RCC 7860 (cell line): ENCODE measurements at regions not wholly inside any gene's neighbourhood (a gene's known extent, or its start where the extent isn't known, plus 50 kb on each side); places are given as distances from the start of the nearest gene placed in this dataset.

Source experiments
- DNase-seq: peaks from one replicate; pipeline ENCODE4 v3.0.0-alpha.2; 2015; ENCODE audit warnings: low spot score
- FAIRE-seq: peaks from 2 replicates; lab custom pipeline; 2012; peaks lifted over from hg19 to GRCh38; lab: Jason Lieb, UNC

GRCh38 chr10:78712147-78712546 lies 356.6 kb upstream of the ZMIZ1 start:
- FAIRE-seq (no peak), DNase-seq (no peak)

- DNase-seq = no peak
Measured at GRCh38 chr10:78713659-78714058, 355.1 kb upstream of the ZMIZ1 start.

DNA sequence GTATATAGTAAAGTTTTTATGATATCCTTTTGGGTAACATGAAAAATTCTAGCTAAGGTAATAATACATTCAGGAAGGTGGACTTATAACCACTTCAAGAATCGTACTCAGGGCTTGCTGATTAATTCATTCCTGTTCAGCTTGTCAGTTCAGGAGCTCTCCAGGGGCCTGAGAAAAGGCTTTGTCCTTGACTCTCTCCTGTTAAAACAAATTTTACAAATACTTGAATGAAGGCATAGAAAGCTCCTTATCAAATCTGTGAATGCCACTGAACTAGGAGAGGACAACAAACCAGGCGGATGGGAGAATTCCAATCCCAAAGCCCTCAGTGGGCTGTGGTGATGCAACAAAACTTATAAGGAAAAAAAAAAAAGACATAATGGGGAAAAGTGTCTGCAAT lies 354.5 kb upstream of the ZMIZ1 start:
- FAIRE-seq (no peak), DNase-seq (no peak)

More at GRCh38 chr10:78713659-78714058, 355.1 kb upstream of the ZMIZ1 start:
- no peak for FAIRE-seq

DNA sequence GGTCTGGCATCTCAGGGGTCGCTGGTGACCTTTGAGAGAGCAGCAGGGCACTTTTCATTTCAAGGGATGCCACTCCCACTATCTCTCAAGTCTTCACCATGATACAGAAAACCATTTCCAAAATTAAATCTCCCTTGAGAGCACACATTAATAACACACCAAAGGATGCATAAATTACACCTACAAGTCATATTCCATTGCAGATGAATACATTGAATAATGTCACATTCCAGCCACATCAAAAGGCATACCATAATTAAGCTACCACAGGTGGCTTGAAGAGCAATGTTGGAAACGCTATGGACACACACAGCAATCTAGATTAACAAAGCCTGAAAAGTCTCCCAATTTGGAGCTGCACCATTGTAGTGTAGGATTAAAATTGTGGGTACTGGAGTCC lies 353.3 kb upstream of the ZMIZ1 start:
- DNase-seq (no peak), FAIRE-seq (no peak)

- DNase-seq (no peak), FAIRE-seq (no peak)
Measured at GRCh38 chr10:78716043-78716660, 352.6 kb upstream of the ZMIZ1 start.

DNA sequence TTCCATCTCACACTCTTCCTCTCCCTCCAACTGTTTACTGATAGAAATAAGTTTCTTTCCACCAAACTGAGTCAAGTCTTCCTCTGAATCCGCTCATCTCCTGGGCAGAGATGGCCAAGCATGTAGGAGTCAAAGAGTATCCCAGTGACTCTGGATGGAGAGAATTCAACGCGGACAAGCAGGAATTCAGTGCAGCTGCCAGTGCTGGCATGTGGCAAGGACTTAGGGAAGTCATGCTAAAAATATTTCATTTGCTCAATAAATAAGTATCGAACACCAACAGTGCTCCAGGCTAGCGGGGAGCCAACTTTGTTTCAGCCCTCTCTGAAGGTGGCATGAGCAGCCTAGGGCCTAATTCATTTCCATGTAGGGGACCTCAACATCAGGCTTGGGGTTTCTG lies 351.6 kb upstream of the ZMIZ1 start:
- DNase-seq (no peak), FAIRE-seq (no peak)

DNA sequence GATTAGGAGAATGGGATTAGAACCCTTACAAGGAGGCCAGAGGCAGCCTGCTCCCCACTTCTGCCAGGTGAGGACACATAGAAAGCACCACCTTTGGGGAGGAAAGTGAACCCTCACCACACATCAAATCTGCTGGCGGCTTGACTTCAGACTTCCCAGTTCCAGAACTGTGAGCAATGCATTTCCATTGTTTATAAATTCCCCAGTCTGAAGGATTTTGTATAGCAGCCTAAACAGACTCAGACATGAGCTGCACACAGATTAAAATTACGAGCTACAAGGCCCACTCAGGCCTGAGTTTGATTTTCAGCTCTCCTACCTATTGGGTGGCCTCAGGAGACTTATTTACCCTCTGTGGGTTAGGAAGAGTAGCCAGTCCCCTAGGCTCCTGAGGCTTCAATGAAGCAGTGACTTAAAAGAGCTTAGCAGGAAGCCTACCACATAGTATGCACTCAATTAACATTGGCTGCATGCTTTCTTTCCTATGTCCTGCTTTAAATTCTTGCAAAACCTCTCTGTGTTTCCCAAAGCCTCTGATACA lies 350.7 kb upstream of the ZMIZ1 start:
- DNase-seq = no peak
- FAIRE-seq = no peak

DNA sequence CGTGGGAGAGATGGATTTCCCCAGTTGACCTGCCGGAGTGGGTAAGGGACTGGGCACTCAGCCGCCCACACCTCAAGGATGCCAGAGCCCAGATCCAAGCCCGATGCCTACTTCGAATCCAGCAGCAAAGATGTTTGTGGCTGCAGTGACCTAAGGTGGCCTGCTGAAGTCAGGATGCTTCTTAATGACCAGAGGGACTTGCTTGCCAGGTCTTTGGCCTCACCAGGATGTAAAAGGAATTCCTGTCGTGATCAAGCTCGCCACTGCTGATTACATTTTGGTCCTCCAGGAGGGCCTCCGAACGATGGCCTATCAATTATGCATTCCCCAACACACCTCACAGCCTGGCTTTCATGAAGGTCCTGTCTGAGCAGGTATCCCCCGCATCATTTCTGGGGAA lies 349.5 kb upstream of the ZMIZ1 start:
- no peak for DNase-seq
- FAIRE-seq = no peak

DNA sequence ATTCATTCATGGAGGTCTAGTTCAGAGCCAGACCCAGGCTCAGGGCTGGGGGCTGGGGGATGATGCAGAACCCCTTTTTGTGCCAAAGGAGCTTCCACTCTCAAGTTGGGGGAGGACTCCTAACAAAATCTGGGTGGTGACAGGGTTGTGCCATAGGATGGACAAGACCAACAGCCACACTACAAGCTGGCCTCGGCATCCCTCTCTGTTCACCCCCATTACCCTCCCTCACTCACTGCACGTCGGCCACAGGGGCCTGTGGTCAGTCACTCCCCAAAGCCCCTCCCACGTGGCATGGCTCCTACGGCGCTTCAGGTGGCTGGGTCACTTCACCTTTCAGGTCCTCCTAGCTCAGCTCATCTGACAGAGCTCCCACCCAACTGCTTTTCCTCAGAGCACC lies 348.7 kb upstream of the ZMIZ1 start:
- FAIRE-seq (no peak), DNase-seq (no peak)

- no peak for FAIRE-seq
- no peak for DNase-seq
Measured at GRCh38 chr10:78721231-78721630, 347.5 kb upstream of the ZMIZ1 start.

DNA sequence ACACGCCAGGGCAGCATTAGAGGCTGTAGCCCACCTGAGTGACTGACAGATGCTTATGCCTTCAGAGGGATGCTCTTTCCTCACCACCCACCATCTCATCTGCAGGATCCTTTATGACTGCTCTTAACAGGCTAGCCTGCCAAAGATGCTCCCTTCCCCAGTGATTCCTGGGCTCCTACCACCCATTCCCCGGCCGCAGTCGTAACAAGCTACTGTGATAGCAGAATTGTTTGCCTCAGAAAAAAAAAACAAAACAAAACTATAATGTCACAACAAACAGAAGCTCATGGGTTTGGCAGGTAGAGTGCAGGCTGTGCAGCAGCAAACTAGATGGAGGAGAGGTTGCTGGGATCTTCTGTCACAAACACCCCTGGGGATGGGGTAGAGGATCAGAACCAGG lies 343.9 kb upstream of the ZMIZ1 start:
- DNase-seq = no peak
- no peak for FAIRE-seq

DNA sequence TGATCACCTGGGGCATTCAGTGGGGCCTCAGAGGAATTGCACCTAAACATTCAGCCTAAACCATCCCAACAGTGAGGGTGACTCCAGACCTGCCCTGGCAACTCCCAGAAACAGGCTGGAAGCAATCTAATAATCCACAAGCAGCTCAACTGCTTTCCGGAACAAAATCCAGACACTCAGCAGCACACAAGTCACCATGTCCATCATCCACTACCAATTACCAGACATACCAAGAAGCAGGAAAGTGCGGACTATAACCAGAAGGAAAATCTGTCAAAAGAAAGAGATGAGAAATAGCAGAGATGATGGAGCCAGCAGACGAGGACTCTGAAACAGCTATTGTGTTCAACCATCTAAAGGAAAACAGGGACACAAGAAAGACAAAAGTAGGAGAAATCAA lies 342.6 kb upstream of the ZMIZ1 start:
- FAIRE-seq (no peak), DNase-seq (no peak)

GRCh38 chr10:78727251-78727650 lies 341.5 kb upstream of the ZMIZ1 start:
- FAIRE-seq (no peak), DNase-seq (no peak)

DNA sequence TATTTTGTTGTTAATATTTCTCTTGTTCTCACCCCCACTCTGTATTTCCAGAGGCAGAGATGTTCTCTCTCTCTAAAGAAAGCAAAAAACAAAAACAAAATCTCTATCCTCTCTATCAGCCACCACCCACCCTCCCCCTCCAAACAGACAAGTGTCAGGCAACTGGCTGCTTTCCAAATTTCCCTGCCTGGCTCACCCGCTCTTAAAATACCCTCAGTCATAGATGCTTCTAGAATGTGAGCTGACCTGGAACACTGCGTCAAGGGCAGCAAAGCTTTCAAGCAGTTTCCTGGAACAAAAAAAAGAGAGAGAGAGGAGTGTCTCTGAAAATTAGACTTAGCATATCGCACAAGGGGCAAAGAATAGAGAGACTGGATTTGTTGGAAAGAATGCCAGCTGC lies 341.0 kb upstream of the ZMIZ1 start:
- FAIRE-seq (no peak), DNase-seq (no peak)

DNA sequence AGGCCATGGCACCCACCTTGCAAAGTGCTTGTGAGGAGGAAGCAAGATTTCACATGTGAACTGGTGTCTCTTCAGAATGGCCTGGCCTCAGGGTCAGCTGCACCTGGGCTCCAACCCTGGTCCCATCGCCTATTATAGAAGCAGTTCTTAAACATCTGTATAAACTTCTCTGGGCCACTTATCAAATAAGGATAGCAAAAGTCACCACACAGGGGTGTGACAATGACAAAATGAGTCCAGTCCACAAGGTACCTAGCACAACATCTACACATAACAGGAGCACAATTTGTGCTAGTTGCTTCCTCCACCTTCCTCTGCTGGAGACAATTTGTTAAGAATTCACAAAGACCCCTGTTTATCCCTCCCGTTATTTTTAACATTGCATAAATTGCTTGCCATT lies 340.6 kb upstream of the ZMIZ1 start:
- no peak for DNase-seq
- FAIRE-seq = no peak

- FAIRE-seq (no peak), DNase-seq (no peak)
Measured at GRCh38 chr10:78729366-78729765, 339.4 kb upstream of the ZMIZ1 start.

DNA sequence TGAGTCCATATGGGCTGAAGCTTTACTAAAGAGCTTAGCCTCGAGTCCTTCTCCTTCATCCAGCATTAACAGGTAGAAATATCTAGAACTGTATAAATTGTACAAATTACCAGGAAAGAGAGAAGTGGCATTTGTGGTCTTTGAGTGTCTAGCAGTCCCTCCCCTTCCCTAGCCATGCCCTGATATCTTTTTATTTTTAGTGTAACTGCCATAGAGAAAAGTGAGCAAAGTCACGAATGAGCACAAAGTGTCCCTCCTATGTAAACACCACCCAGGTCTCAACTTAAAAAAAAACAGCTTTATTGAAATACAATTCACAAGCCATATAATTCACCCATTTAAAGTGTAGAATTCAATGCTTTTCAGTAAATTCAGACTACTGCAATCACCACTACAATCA lies 339.0 kb upstream of the ZMIZ1 start:
- no peak for DNase-seq
- no peak for FAIRE-seq

GRCh38 chr10:78730754-78731153 lies 338.0 kb upstream of the ZMIZ1 start:
- DNase-seq = no peak
- FAIRE-seq = no peak

DNA sequence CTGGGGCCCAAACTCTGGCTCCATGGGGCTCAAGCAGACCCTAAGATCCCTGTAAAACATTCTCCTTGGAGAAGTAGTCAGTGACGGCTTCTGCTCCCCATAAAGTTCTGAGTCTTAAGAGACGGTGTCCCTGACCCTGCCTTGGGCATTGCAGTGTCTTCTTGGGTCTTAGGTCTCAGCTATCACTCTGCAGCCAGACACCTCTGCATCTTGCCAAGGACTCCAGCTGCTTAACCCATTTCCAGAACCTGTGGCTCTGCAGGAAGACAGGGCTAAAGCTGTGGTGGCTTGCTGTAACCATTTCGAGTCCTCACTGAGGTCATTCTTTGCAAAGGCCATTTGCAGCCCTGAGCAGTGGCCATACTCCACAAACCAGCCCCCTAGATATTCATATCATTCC lies 337.1 kb upstream of the ZMIZ1 start:
- DNase-seq (no peak), FAIRE-seq (no peak)

DNA sequence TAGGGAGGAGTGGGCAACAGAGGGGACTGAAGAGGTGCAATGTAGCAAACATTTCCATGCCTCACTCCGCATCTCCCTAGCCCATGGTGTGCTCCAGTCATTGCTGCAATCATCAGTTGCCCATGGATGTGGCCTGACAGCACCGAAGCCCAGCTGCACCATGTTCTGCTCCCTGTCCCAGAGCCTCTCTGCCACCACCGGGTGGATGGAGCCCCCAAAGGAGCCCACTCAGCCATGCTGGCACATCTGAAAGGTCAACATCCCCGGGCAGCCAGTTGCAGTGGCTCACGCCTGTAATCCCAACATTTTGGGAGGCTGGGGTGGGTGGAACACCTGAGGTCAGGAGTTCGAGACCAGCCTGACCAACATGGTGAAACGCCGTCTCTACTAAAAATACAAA lies 336.4 kb upstream of the ZMIZ1 start:
- DNase-seq = no peak
- FAIRE-seq = no peak

GRCh38 chr10:78736926-78737630 lies 331.7 kb upstream of the ZMIZ1 start:
- no peak for FAIRE-seq
- DNase-seq = no peak
